Epithelial cell of proximal tubule (primary cell): ENCODE measurements at regions not wholly inside any gene's neighbourhood (a gene's known extent, or its start where the extent isn't known, plus 50 kb on each side); places are given as distances from the start of the nearest gene placed in this dataset.

Source experiments
- DNase-seq: peaks from one replicate; pipeline ENCODE4 v3.0.0-alpha.2; 2011; ENCODE audit warnings: low read depth
- H3K4me3 ChIP-seq: 2 replicates; pipeline ENCODE4 v1.5.1; 2011; ENCODE audit warnings: low read depth, mild to moderate bottlenecking, low read length
- CTCF ChIP-seq: conservative IDR thresholded peaks from 2 replicates; pipeline ENCODE4 v1.5.1; 2012; ENCODE audit warnings: low read depth, mild to moderate bottlenecking, low read length

- DNase-seq, result no peak
- TF ChIP-seq CTCF, result no peak
Observed at GRCh38 chr14:89078021-89078795, 253.8 kb downstream of the TTC8 start.

GRCh38 chr14:89085231-89085731 lies 260.8 kb downstream of the TTC8 start:
- no peak overlapping the region for H3K4me3 ChIP-seq
- DNase-seq, result no peak
- no peak for TF ChIP-seq CTCF

More at GRCh38 chr14:89078021-89078795, 253.8 kb downstream of the TTC8 start:
- no peak overlapping the region for H3K4me3 ChIP-seq

- TF ChIP-seq CTCF, result no peak
- DNase-seq, result no peak
- no peak overlapping the region for H3K4me3 ChIP-seq
Observed at GRCh38 chr14:89085737-89086382, 261.4 kb downstream of the TTC8 start.

- no peak for TF ChIP-seq CTCF
- H3K4me3 ChIP-seq, result no peak overlapping the region
- DNase-seq, result no peak
Observed at GRCh38 chr14:89088530-89088929, 264.1 kb downstream of the TTC8 start.

- no peak overlapping the region for H3K4me3 ChIP-seq
- no peak for TF ChIP-seq CTCF
- DNase-seq, result no peak
Observed at GRCh38 chr14:89089330-89089729, 264.9 kb downstream of the TTC8 start.

GRCh38 chr14:89091781-89092180 lies 267.3 kb downstream of the TTC8 start:
- no peak for TF ChIP-seq CTCF
- H3K4me3 ChIP-seq, result no peak overlapping the region
- DNase-seq, result no peak
